ENCODE measurements at regions not wholly inside any gene's neighbourhood (a gene's known extent, or its start where the extent isn't known, plus 50 kb on each side); places are given as distances from the start of the nearest gene placed in this dataset.

DNA sequence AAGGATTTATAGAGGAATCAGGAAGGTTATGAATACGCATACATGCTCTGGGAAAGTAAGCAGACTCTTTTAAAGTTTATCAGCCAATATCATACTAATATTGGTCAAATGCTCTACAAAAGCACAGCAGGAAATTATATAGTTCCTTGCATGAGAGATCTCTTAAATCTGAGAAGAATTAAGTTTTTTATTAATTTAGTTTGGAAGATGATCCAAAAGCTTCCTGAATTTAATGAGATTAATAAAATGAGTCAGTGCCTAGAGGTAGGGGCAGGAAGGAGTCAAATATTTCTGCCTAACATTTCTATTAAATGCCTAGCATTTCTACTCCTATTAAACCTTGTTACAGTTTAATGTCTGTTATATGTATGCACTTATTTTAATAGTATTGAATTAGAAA, 1608.2 kb downstream of the GRIK2 start:
- TF ChIP-seq CTCF (conservative IDR thresholded peaks at IDR 0.05; ENCODE audit: low read depth, low read length): no peak
- TF ChIP-seq EZH2 (IDR thresholded peaks at IDR 0.05; ENCODE audit: low read length, unreplicated experiment): no peak

Measured in PC-3 (cell line).